ENCODE measurements at regions not wholly inside any gene's neighbourhood (a gene's known extent, or its start where the extent isn't known, plus 50 kb on each side); places are given as distances from the start of the nearest gene placed in this dataset.

- TF ChIP-seq CTCF (IDR thresholded peaks at IDR 0.05): no peak
- TF ChIP-seq POLR2A (IDR thresholded peaks at IDR 0.05): no peak
- no peak for TF ChIP-seq POLR2AphosphoS5 (IDR thresholded peaks at IDR 0.05)
Measured at GRCh38 chr5:74124826-74125225, 498.8 kb downstream of the ARHGEF28 start.
